Choroid plexus epithelial cell (primary cell): ENCODE measurements at regions not wholly inside any gene's neighbourhood (a gene's known extent, or its start where the extent isn't known, plus 50 kb on each side); places are given as distances from the start of the nearest gene placed in this dataset.

Experiments used
- DNase-seq: peaks from one replicate; pipeline ENCODE4 v3.0.0-alpha.2; 2010; ENCODE audit warnings: low read depth
- H3K4me3 ChIP-seq: 2 replicates; pipeline ENCODE4 v1.5.1; 2011; ENCODE audit warnings: low read depth, mild to moderate bottlenecking, control low read depth, low read length, moderate library complexity
- TF ChIP-seq, protein P1 (sequence below): conservative IDR thresholded peaks from 2 replicates; pipeline ENCODE4 v1.5.1; 2011; ENCODE audit warnings: low read depth, mild to moderate bottlenecking, control low read depth, inconsistent platforms, low read length, moderate library complexity

DNA sequence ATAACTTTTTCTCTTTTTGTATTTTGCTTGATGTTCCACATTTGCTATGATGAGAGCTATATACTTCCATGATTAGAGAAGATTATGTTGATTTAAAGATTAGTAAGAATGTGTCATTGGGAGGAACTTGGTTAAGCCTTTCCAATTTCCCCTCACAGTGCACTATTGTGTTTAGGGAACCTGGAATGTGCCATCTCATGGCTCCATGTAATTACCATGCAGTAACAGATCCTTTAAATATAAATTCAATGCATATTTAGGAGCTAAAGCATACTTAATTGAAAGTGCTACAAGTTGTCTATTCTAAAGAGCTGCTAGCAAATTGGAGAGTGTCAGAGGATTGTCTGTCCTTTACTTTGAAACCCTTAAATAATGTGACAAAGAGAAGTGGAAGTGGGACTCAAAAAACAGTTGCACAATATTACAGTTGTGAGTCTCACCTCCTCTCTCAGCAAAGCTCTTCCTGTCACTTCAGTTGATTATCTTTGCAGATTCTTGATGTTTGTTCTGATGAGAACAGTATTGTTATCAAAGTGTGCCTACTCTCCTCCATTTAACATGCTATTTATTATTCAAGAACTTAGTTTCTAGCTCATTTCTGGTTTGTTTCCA is 1162.7 kb upstream of the ZEB2 start:
- no peak for DNase-seq
- H3K4me3 ChIP-seq, result no peak overlapping the region
- TF ChIP-seq, protein P1, sequence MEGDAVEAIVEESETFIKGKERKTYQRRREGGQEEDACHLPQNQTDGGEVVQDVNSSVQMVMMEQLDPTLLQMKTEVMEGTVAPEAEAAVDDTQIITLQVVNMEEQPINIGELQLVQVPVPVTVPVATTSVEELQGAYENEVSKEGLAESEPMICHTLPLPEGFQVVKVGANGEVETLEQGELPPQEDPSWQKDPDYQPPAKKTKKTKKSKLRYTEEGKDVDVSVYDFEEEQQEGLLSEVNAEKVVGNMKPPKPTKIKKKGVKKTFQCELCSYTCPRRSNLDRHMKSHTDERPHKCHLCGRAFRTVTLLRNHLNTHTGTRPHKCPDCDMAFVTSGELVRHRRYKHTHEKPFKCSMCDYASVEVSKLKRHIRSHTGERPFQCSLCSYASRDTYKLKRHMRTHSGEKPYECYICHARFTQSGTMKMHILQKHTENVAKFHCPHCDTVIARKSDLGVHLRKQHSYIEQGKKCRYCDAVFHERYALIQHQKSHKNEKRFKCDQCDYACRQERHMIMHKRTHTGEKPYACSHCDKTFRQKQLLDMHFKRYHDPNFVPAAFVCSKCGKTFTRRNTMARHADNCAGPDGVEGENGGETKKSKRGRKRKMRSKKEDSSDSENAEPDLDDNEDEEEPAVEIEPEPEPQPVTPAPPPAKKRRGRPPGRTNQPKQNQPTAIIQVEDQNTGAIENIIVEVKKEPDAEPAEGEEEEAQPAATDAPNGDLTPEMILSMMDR, result no peak

- TF ChIP-seq, protein P1, result no peak
These were observed 1160.4 kb upstream of the ZEB2 start for GRCh38 chr2:145680276-145680675.

GRCh38 chr2:145677371-145677770 is 1157.5 kb upstream of the ZEB2 start:
- DNase-seq, result no peak
- TF ChIP-seq, protein P1, result no peak
- H3K4me3 ChIP-seq, result no peak overlapping the region

More at GRCh38 chr2:145680276-145680675, 1160.4 kb upstream of the ZEB2 start:
- DNase-seq, result no peak
- H3K4me3 ChIP-seq, result no peak overlapping the region

DNA sequence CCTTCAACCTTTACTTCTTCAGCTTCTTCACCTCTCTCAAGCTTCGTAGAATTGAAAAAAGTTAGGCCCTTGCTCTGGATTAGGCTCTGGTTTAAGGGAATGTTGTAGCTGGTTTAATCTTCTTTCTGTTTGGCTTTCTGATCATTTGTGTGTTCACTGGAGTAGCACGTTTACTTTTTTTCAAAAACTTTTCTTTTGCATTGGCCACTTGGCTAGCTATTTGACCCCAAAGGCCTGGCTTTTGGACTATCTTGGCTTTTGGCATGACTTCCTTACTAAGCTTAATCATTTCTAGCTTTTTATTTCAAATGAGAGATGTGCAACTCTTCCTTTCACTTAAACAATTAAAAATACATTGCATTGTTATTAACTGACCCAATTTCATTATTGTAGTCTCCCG is 1154.8 kb upstream of the ZEB2 start:
- no peak overlapping the region for H3K4me3 ChIP-seq
- TF ChIP-seq, protein P1, result no peak
- DNase-seq, result no peak

DNA sequence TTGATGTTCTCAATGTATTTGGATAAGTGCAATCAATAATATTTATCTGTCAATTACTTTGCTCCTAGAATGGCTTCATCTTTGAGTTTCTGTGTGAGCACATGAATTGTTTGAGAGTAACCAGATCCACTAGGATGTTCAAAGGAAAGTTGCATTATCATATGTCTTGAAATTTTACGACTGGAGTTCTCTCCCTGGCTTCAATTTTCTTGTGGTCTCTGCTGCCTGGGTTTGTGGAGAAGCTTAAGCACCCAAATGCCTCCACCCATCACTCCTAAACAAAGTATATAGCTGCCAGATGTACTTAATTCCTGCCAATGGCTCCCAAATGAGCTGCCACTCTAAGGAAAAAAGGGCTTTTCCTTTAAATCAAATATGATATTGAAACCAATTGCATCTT is 1149.4 kb upstream of the ZEB2 start:
- DNase-seq, result no peak
- TF ChIP-seq, protein P1, result no peak
- no peak overlapping the region for H3K4me3 ChIP-seq

DNA sequence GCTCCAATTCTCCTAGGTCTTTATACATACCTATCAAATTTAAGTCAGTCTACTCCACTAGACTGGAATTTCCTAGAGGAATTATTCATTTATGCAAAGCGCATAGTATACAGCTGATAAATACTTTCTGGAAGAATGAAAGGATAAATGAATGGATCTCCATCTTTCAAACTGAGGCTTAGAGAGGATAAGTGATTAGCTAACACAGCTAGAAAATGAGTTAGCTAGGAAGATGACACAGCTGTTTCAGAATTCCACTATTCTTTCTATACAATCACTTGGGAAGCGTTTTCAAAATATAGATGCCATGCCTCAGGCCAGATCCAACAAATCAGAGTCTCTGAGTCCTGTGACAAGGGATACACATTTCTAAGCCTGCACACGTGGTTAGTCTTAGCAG is 1146.6 kb upstream of the ZEB2 start:
- DNase-seq, result no peak
- TF ChIP-seq, protein P1, result no peak

DNA sequence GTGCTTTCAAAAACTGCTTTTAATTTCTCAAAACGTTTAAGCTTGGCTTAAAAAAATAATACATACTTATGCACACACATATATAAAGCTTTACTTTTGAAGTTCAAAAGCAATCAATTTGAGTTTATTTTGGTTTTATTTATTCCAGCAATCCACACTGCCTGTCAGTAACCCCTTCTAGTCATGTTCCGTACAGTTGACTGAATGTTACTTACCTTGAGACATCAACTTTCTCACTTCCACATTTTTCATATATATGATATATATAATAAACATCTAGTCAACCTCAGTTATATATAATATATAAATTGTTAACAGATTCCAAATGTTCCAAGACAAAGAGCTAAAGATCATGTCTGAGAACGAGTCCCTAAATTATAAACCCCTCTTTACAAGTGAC is 1137.3 kb upstream of the ZEB2 start:
- DNase-seq, result no peak
- TF ChIP-seq, protein P1, result no peak
- H3K4me3 ChIP-seq, result no peak overlapping the region

More for the DNA sequence above, 1146.6 kb upstream of the ZEB2 start:
- H3K4me3 ChIP-seq, result no peak overlapping the region
